HepG2 (cell line): ENCODE measurements at regions not wholly inside any gene's neighbourhood (a gene's known extent, or its start where the extent isn't known, plus 50 kb on each side); places are given as distances from the start of the nearest gene placed in this dataset.
A peak's percentile ranks its signal among the peaks of the same experiment; 100 is the strongest.

Source experiments
- ATAC-seq: fragments of 200-7000 bp; cut with Tn5 transposase; 3 replicates; pipeline ENCODE4 v1.9.1; 2020; ENCODE audit warnings: mild to moderate bottlenecking, moderate library complexity
- BruUV-seq: library from RNA; stranded (reverse); fragments of 400-500 nt; replicated peaks from 2 replicates; lab custom pipeline; 2021; lab: Mats Ljungman, UMichigan
- CTCF ChIA-PET: fragments of 300-600 bp; formaldehyde crosslinking; extraction: SDS; loops from one replicate; lab custom pipeline; 2021; ENCODE audit warnings: low total read pairs, inconsistent platforms, low intra/inter-chr PET ratio; lab: Yijun Ruan, JAX
- POLR2A ChIA-PET: fragments of 350-600 bp; sonication (Branson Sonifier 250); formaldehyde crosslinking; loops from one replicate; lab custom pipeline; 2020; ENCODE audit warnings: antibody characterized with exemption, inconsistent platforms; lab: Yijun Ruan, JAX
- DNase-seq: peaks from one replicate; pipeline ENCODE4 v3.0.0-alpha.2; 2015; ENCODE audit warnings: low spot score
- FAIRE-seq: peaks from 3 replicates; lab custom pipeline; 2011; peaks lifted over from hg19 to GRCh38; lab: Jason Lieb, UNC
- H2AFZ ChIP-seq: one replicate; pipeline ENCODE4 v1.6.1; 2011; ENCODE audit warnings: low read length, inconsistent platforms
- H3K27ac ChIP-seq: fragments of 300-600 bp; 3 replicates; pipeline ENCODE4 v1.8.0; 2011; ENCODE audit warnings: mixed run types, mild to moderate bottlenecking, mixed read lengths, low read length, inconsistent platforms; ENCODE audit not compliant: insufficient read depth; ENCODE audit errors: extremely low read length
- H3K27me3 ChIP-seq, 2 experiments: fragments of 200-600 bp in 1 of 2; 2 replicates in 1 of 2; 3 replicates in 1 of 2; pipeline versions ENCODE4 v1.6.0 to v1.8.0; 2011; ENCODE audit warnings: low read length in 2 of 2, mild to moderate bottlenecking in 2 of 2, moderate library complexity in 2 of 2, inconsistent platforms in 1 of 2; ENCODE audit not compliant: insufficient read depth in 2 of 2, control insufficient read depth in 1 of 2
- H3K36me3 ChIP-seq, 2 experiments: fragments of 200-600 bp in 1 of 2; replicated peaks in 1 of 2; 2 replicates in 1 of 2; 3 replicates in 1 of 2; pipeline versions ENCODE4 v1.5.1 to v1.8.0; 2011; ENCODE audit warnings: low read length in 2 of 2, inconsistent platforms in 1 of 2; ENCODE audit not compliant: insufficient read depth in 2 of 2, control insufficient read depth in 1 of 2
- H3K4me1 ChIP-seq: 2 replicates; pipeline ENCODE4 v1.5.1; 2012; ENCODE audit warnings: low read length, inconsistent platforms; ENCODE audit not compliant: insufficient read depth
- H3K4me2 ChIP-seq: 2 replicates; pipeline ENCODE4 v1.6.0; 2011; ENCODE audit warnings: low read depth, low read length, inconsistent platforms
- H3K4me3 ChIP-seq, 3 experiments: fragments of 200-600 bp in 1 of 3; sonication (generic), shearing (Covaris generic) in 1 of 3; replicated peaks in 1 of 3; 2 replicates each; pipeline ENCODE4 v1.5.1; 2011 to 2016; ENCODE audit warnings: low read length in 3 of 3, inconsistent platforms in 2 of 3, low read depth in 2 of 3, mild to moderate bottlenecking in 2 of 3, control low read depth in 1 of 3, mixed read lengths in 1 of 3; ENCODE audit not compliant: insufficient read depth in 1 of 3
- H3K79me2 ChIP-seq: one replicate; pipeline ENCODE4 v1.6.1; 2011; ENCODE audit warnings: low read length, inconsistent platforms; ENCODE audit not compliant: insufficient read depth
- H3K9ac ChIP-seq: 2 replicates; pipeline ENCODE4 v1.6.0; 2011; ENCODE audit warnings: mild to moderate bottlenecking, low read depth, low read length, inconsistent platforms; ENCODE audit not compliant: insufficient read depth
- H3K9me3 ChIP-seq: 2 replicates; pipeline ENCODE4 v1.5.1; 2012; ENCODE audit warnings: mild to moderate bottlenecking, low read length
- H4K20me1 ChIP-seq: 2 replicates; pipeline ENCODE4 v1.6.0; 2011; ENCODE audit warnings: inconsistent platforms, mild to moderate bottlenecking, low read length, moderate library complexity; ENCODE audit not compliant: insufficient read depth
- BHLHE40 ChIP-seq: IDR thresholded peaks from 2 replicates; pipeline ENCODE4 v1.6.1; 2011; ENCODE audit warnings: low read length, improper control_type of control experiment
- GTF2F1 ChIP-seq: fragments of 150-350 bp; IDR thresholded peaks from 2 replicates; pipeline ENCODE4 v1.6.1; 2014; ENCODE audit warnings: low read length
- IKZF5 ChIP-seq: IDR thresholded peaks from 2 replicates; pipeline ENCODE4 v1.6.1; 2018; ENCODE audit warnings: missing genetic modification reagents, mild to moderate bottlenecking, missing compliant biosample characterization
- MAZ ChIP-seq, 2 experiments: sonication (generic) in 1 of 2; formaldehyde crosslinking in 1 of 2; IDR thresholded peaks; 2 replicates each; pipeline versions ENCODE4 v1.5.0 to v1.6.1; 2012 to 2020; ENCODE audit warnings: low read depth in 2 of 2, mild to moderate bottlenecking in 2 of 2, borderline replicate concordance in 1 of 2, improper control_type of control experiment in 1 of 2, low read length in 1 of 2, missing genetic modification reagents in 1 of 2, moderate library complexity in 1 of 2
- MEIS1 ChIP-seq: sonication (generic); formaldehyde crosslinking; IDR thresholded peaks from 2 replicates; pipeline ENCODE4 v1.9.0; 2021; ENCODE audit warnings: mild to moderate bottlenecking, missing genetic modification reagents, moderate library complexity, borderline replicate concordance
- SMC3 ChIP-seq: IDR thresholded peaks from 2 replicates; pipeline ENCODE4 v1.6.1; 2011; ENCODE audit warnings: low read length, improper control_type of control experiment
- STAG1 ChIP-seq: sonication (generic); formaldehyde crosslinking; IDR thresholded peaks from 2 replicates; pipeline ENCODE4 v1.4.0; 2020; ENCODE audit warnings: missing genetic modification reagents
- ZNF121 ChIP-seq: sonication (generic); formaldehyde crosslinking; IDR thresholded peaks from 2 replicates; pipeline ENCODE4 v1.5.0; 2020; ENCODE audit warnings: mild to moderate bottlenecking, missing genetic modification reagents
- ZNF329 ChIP-seq: sonication (generic); formaldehyde crosslinking; IDR thresholded peaks from 2 replicates; pipeline ENCODE4 v1.9.0; 2021; ENCODE audit warnings: low read depth, mild to moderate bottlenecking, missing genetic modification reagents
- WGBS: methylation state at CpG from one replicate; pipeline ENCODE4 v1.1.6; 2017; ENCODE audit warnings: low lambda C conversion rate; 5-methylcytosine and 5-hydroxymethylcytosine counted together
- in situ Hi-C: cut with HindIII; loops from 2 replicates; pipeline ENCODE4 v1.10.0; 2017; ENCODE audit warnings: low pct_unique_long_range_greater_than_20kb; ENCODE audit not compliant: extremely low pct_ligation_motif_present
- intact Hi-C: fragments of 100-400 bp; cut with micrococcal nuclease; formaldehyde crosslinking; loops from one replicate; pipeline ENCODE4 v1.10.0; 2022; ENCODE audit not compliant: unreplicated experiment
- TF ChIP-seq, protein P1 (sequence below): sonication (generic); formaldehyde crosslinking; IDR thresholded peaks from 2 replicates; pipeline ENCODE4 v1.5.0; 2020; ENCODE audit warnings: mild to moderate bottlenecking, missing genetic modification reagents, moderate library complexity

- Histone ChIP-seq H3K9ac (no peak overlapping the region), H3K4me1 (no peaks in the 10 kb centered on the region), H3K4me2 (no peak overlapping the region), H2AFZ (no peak overlapping the region), H3K9me3 (no peaks in the 10 kb centered on the region), H3K27ac (no peak overlapping the region), H3K36me3 (no peaks in the 10 kb centered on the region), H4K20me1 (no peaks in the 10 kb centered on the region), H3K27me3 (no peaks in the 10 kb centered on the region)
- 0% methylated on average over 1 of the region's 10 CpGs for WGBS
- FAIRE-seq (no peak), DNase-seq (peak; percentile 9)
- POLR2A ChIA-PET: no interaction called here
- intact Hi-C loops (loop anchor here (10.0 kb wide), 1 partner anchor 355 kb away; no protein-coding TSS in a partner anchor), in situ Hi-C loops (no loop called here)
- no TSS peak for BruUV-seq
- peak; percentile 25; the same call in 1 of the 2 replicates for TF ChIP-seq SMC3
- TF ChIP-seq IKZF5 (CRISPR knock-in tag): no peak
- TF ChIP-seq MEIS1 (CRISPR knock-in tag): no peak
- TF ChIP-seq STAG1 (CRISPR knock-in tag): peak; percentile 61
- TF ChIP-seq MAZ (IDR thresholded peaks at IDR 0.05; ENCODE audit: borderline replicate concordance, low read depth, low read length): no peak
- no peak for TF ChIP-seq MAZ (CRISPR knock-in tag; IDR thresholded peaks at IDR 0.05; ENCODE audit: low read depth)
- no peak for TF ChIP-seq ZNF121
- TF ChIP-seq ZNF329: no peak
- no peak for TF ChIP-seq GTF2F1
- TF ChIP-seq, protein P1, sequence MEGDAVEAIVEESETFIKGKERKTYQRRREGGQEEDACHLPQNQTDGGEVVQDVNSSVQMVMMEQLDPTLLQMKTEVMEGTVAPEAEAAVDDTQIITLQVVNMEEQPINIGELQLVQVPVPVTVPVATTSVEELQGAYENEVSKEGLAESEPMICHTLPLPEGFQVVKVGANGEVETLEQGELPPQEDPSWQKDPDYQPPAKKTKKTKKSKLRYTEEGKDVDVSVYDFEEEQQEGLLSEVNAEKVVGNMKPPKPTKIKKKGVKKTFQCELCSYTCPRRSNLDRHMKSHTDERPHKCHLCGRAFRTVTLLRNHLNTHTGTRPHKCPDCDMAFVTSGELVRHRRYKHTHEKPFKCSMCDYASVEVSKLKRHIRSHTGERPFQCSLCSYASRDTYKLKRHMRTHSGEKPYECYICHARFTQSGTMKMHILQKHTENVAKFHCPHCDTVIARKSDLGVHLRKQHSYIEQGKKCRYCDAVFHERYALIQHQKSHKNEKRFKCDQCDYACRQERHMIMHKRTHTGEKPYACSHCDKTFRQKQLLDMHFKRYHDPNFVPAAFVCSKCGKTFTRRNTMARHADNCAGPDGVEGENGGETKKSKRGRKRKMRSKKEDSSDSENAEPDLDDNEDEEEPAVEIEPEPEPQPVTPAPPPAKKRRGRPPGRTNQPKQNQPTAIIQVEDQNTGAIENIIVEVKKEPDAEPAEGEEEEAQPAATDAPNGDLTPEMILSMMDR (CRISPR knock-in tag): peak; percentile 60
- 0 out of 2 replicates have a peak, but pooled peaks have one; percentile 40 for TF ChIP-seq BHLHE40
- TF ChIP-seq, all 625 proteins: peak for 4
- CTCF ChIA-PET: no interaction called here
- ATAC-seq: peak; percentile 92
- H3K4me3 ChIP-seq: no peak overlapping the region
- H3K79me2 ChIP-seq: no peaks in the 10 kb centered on the region
Observed at GRCh38 chr13:19089315-19089714, 92.3 kb downstream of the TUBA3C start.
